AG09309 (cell line): ENCODE measurements at regions not wholly inside any gene's neighbourhood (a gene's known extent, or its start where the extent isn't known, plus 50 kb on each side); places are given as distances from the start of the nearest gene placed in this dataset.

Source experiments
- DNase-seq: peaks from one replicate; pipeline ENCODE4 v3.0.0-alpha.2; 2010; ENCODE audit warnings: low read depth
- H3K4me3 ChIP-seq: 2 replicates; pipeline ENCODE4 v1.5.1; 2011; ENCODE audit warnings: mild to moderate bottlenecking, low read depth, low read length, moderate library complexity; ENCODE audit not compliant: control insufficient read depth
- TF ChIP-seq, protein P1 (sequence below): IDR thresholded peaks from 2 replicates; pipeline ENCODE4 v1.5.1; 2011; ENCODE audit warnings: mild to moderate bottlenecking, low read depth, low read length, inconsistent platforms; ENCODE audit not compliant: insufficient read depth, control insufficient read depth; ENCODE audit errors: missing control alignments

DNA sequence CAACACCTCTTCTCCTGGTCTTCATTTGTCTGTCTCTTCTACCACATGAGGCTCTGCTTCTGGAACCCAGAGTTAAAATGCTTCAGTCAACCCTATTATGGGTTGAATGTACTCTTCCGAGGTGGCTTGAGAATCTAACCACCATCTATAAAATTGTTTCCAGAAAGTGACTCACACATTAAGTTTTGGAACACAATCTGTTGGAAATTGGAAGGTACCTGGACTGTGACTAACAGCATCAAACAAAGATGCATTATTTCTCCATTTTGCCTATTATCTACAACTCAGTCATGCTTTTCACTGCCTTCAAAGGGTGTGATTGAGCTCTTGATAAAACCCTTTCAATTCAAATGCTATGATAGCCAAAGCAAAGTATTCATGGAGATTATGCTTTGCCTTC, 499.0 kb upstream of the SEMA6D start:
- TF ChIP-seq, protein P1, sequence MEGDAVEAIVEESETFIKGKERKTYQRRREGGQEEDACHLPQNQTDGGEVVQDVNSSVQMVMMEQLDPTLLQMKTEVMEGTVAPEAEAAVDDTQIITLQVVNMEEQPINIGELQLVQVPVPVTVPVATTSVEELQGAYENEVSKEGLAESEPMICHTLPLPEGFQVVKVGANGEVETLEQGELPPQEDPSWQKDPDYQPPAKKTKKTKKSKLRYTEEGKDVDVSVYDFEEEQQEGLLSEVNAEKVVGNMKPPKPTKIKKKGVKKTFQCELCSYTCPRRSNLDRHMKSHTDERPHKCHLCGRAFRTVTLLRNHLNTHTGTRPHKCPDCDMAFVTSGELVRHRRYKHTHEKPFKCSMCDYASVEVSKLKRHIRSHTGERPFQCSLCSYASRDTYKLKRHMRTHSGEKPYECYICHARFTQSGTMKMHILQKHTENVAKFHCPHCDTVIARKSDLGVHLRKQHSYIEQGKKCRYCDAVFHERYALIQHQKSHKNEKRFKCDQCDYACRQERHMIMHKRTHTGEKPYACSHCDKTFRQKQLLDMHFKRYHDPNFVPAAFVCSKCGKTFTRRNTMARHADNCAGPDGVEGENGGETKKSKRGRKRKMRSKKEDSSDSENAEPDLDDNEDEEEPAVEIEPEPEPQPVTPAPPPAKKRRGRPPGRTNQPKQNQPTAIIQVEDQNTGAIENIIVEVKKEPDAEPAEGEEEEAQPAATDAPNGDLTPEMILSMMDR, result no peak
- no peak overlapping the region for H3K4me3 ChIP-seq
- no peak for DNase-seq

DNA sequence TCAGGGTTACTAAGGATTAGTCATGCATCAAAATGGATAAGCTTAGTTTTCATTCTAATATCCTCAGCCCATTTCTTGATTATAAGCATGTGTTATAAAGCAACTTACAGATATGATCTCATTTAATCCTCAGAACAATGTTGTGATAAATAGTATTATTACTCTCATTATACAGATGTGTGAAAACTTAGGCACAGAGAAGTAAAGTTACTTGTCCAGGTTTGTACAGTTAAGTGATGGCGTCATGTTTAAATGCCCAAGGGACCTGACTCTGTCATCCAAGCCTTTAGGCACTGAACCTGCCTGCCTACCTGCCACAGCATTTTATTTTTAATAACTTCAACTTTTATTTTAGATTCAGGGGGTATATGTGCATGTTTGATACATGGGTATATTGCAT, 472.9 kb upstream of the SEMA6D start:
- no peak overlapping the region for H3K4me3 ChIP-seq
- DNase-seq, result no peak
- TF ChIP-seq, protein P1, result no peak

DNA sequence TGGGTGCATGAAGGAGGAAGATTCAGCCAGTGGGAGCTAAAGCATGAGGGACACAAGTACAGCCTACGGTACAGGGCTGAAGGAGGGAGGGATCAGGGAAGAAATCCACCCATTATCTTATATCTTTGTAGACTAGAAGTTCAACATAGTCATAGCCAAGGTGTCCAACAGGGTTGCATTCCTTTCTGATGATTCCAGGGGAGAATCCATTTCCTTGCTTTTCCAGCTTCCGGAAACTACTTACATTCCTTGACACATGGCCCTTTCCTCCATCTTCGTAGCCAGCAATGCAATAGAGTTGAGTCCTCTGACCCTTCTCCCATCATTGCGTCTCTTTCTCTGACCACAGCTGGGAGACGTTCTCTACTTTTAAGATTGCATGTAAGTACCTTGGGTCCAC, 471.0 kb upstream of the SEMA6D start:
- TF ChIP-seq, protein P1, result no peak
- H3K4me3 ChIP-seq, result no peak overlapping the region
- DNase-seq, result no peak

DNA sequence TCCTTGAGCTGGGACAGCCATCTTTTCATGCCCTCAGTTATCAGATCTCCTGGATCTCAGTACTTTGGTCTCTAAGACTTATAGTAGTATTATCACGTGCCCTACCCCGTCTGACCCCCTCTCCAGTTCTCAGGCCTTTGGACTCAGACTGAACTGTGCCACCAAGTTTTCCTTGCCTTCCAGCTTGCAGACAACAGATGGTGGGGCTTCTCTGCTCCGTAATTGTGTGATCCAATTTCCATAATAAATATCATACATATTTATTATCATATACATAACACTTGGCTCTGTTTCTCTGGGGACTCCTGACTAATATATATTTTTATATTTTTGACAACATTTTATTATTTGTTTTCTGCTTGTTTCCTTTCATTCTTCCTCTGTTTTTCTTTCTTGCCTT, 458.8 kb upstream of the SEMA6D start:
- no peak overlapping the region for H3K4me3 ChIP-seq
- no peak for DNase-seq
- TF ChIP-seq, protein P1, result no peak

DNA sequence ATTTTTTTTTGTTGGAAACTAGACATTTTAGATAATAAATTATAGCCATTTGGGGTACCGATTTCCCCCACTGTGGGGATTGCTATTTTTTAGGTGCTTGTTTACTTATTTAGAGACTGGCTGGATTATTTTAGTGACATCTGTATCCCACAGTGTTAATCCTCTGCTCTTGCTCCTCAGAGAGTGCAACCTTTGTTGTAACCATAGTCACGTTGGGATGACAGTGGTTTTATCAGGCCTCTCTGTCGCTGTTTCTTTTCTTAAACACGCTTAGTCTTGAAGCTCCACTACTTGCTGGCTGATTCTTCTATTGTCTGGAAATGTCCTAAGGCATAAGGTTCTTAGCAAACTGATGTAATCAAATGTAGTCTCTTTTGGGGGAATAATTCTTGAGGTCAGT, 451.6 kb upstream of the SEMA6D start:
- H3K4me3 ChIP-seq, result no peak overlapping the region
- TF ChIP-seq, protein P1, result no peak
- no peak for DNase-seq

DNA sequence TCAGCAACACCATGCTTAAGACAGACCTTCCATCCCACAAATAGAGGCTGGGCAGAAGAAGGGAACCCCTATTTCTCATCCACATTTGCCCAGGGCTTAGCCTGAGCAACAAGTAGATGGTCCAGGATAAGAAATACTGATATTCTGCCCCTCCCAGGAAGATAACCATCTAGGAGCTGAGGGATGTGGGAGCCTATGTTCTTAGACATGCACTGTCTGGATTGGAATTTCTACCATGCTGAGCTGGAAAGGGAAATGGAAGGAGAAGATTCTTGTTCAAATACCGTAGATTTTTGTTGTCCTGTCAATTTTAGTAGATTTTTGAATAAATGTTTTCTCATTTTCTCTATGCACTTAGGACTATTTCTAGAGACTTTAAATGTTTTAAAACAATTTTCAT, 450.7 kb upstream of the SEMA6D start:
- no peak overlapping the region for H3K4me3 ChIP-seq
- no peak for DNase-seq
- TF ChIP-seq, protein P1, result no peak

DNA sequence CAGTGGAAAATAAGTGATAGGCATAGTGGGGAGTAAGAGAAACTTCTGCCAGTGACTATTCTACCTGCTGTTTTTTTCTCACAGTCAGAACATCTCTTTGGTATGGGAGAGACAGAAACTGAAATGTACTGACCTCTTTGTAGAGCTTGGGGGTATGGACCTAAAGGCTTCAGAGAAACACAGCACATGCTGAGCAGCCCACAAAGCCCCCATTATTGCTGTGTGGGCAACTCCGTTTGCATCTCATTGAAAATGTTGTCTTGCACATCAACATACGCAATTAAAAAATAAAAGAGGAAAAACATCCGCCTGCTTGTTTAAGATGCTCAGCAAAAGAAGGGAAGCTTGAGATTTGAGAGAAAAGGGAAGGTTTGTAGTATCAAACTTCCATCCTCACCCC, 443.4 kb upstream of the SEMA6D start:
- TF ChIP-seq, protein P1, result no peak
- DNase-seq, result no peak
- H3K4me3 ChIP-seq, result no peak overlapping the region
